ENCODE measurements at regions not wholly inside any gene's neighbourhood (a gene's known extent, or its start where the extent isn't known, plus 50 kb on each side); places are given as distances from the start of the nearest gene placed in this dataset.

DNA sequence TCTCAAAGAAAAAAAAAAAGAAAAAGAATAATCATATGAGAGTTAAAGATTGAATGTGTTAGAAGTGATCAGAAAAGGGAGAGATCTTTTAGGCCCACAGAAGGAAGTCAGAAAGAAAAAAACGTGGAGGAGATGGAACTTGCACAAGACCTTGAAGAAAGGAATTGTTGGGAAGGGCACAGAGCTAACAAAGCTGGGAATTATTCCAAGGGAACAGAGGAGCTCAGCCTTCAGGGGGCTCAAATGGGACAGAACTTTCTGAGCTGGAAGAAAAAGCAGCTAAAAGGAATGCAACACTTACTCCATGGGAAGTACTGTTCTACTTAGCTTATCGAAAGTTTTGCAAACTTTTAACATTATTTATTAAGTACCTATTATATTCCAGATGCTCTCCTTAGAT lies 153.4 kb upstream of the ADRA1B start:
- no peak overlapping the region for H3K9ac ChIP-seq (replicated peaks; ENCODE audit: extremely low read depth, insufficient read depth, low read length)
- TF ChIP-seq POLR2AphosphoS5 (IDR thresholded peaks at IDR 0.05; ENCODE audit: insufficient read depth, low read depth, low read length), result no peak
- TF ChIP-seq, protein P1, sequence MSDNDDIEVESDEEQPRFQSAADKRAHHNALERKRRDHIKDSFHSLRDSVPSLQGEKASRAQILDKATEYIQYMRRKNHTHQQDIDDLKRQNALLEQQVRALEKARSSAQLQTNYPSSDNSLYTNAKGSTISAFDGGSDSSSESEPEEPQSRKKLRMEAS (IDR thresholded peaks at IDR 0.05; ENCODE audit: insufficient read depth, insufficient read length), result no peak
- no peak for TF ChIP-seq POLR2A (IDR thresholded peaks at IDR 0.05; ENCODE audit: low read depth, low read length)
- no peak for TF ChIP-seq MYC (IDR thresholded peaks at IDR 0.05; ENCODE audit: low read depth, low read length)
- TF ChIP-seq JUN (IDR thresholded peaks at IDR 0.05; ENCODE audit: borderline replicate concordance, insufficient read depth, insufficient read length, low read depth), result no peak
- TF ChIP-seq FOS (IDR thresholded peaks at IDR 0.05; ENCODE audit: borderline replicate concordance, insufficient read depth, low read length), result no peak
- no peak for TF ChIP-seq EZH2 (IDR thresholded peaks at IDR 0.05; ENCODE audit: borderline replicate concordance, low read depth, low read length, severe bottlenecking)
- TF ChIP-seq, protein P2, sequence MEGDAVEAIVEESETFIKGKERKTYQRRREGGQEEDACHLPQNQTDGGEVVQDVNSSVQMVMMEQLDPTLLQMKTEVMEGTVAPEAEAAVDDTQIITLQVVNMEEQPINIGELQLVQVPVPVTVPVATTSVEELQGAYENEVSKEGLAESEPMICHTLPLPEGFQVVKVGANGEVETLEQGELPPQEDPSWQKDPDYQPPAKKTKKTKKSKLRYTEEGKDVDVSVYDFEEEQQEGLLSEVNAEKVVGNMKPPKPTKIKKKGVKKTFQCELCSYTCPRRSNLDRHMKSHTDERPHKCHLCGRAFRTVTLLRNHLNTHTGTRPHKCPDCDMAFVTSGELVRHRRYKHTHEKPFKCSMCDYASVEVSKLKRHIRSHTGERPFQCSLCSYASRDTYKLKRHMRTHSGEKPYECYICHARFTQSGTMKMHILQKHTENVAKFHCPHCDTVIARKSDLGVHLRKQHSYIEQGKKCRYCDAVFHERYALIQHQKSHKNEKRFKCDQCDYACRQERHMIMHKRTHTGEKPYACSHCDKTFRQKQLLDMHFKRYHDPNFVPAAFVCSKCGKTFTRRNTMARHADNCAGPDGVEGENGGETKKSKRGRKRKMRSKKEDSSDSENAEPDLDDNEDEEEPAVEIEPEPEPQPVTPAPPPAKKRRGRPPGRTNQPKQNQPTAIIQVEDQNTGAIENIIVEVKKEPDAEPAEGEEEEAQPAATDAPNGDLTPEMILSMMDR (IDR thresholded peaks at IDR 0.05; ENCODE audit: extremely low read depth in 1 of 2, insufficient read depth in 1 of 2, low read depth in 1 of 2, low read length in 2 of 2), result no peak
- TF ChIP-seq GATA2 (IDR thresholded peaks at IDR 0.05; ENCODE audit: insufficient read depth, insufficient read length, low read depth, low read length), result no peak
- H3K4me1 ChIP-seq (ENCODE audit: control insufficient read depth, extremely low read depth, insufficient read depth, low read length), result no peaks in the 10 kb centered on the region
- ChIA-PET POLR2A (no interaction called here), CTCF (no interaction called here)
- H3K4me2 ChIP-seq (ENCODE audit: insufficient read depth, low read length), result no peak overlapping the region
- BruUV-seq (replicated peaks), result no TSS peak
- H3K9me1 ChIP-seq (replicated peaks; ENCODE audit: control insufficient read depth, extremely low read depth, insufficient read depth, low read length), result no peaks in the 10 kb centered on the region
- dilution Hi-C loops (cut with MboI; ENCODE audit: extremely low pct_ligation_motif_present, low sequenced_read_pairs) (no loop called here), intact Hi-C loops (cut with micrococcal nuclease) (no loop called here)
- H4K20me1 ChIP-seq (replicated peaks; ENCODE audit: control insufficient read depth, extremely low read depth, insufficient read depth, low read length), result no peaks in the 10 kb centered on the region
- no peak overlapping the region for H2AFZ ChIP-seq (ENCODE audit: low read depth, low read length)
- DNase-seq (ENCODE audit: low read depth, low spot score) (no peak), FAIRE-seq (no peak)
- H3K27ac ChIP-seq (ENCODE audit: insufficient read depth, low read depth, low read length), result no peak overlapping the region
- no peak overlapping the region for H3K4me3 ChIP-seq (replicated peaks in 1 of 3; ENCODE audit: insufficient read depth in 1 of 3, low read depth in 1 of 3, low read length in 3 of 3)
- no peaks in the 10 kb centered on the region for H3K36me3 ChIP-seq (ENCODE audit: control insufficient read depth in 2 of 2, extremely low read depth in 1 of 2, insufficient read depth in 2 of 2, low read length in 2 of 2)
- H3K27me3 ChIP-seq (ENCODE audit: control insufficient read depth in 2 of 2, insufficient read depth in 2 of 2, low read length in 2 of 2), result no peaks in the 10 kb centered on the region
- no peaks in the 10 kb centered on the region for H3K9me3 ChIP-seq (replicated peaks; ENCODE audit: control insufficient read depth, insufficient read depth, low read length)
- H3K79me2 ChIP-seq (ENCODE audit: control insufficient read depth, insufficient read depth, low read length), result no peaks in the 10 kb centered on the region
